ENCODE measurements at regions not wholly inside any gene's neighbourhood (a gene's known extent, or its start where the extent isn't known, plus 50 kb on each side); places are given as distances from the start of the nearest gene placed in this dataset.

- no peak overlapping the region for H3K4me3 ChIP-seq (replicated peaks; ENCODE audit: low read depth, low read length)
- no peak for DNase-seq (ENCODE audit: extremely low read depth, insufficient read length)
- no peaks in the 10 kb centered on the region; the same call in 1 of the 2 replicates for H3K27me3 ChIP-seq (replicated peaks; ENCODE audit: control insufficient read depth, insufficient read depth, low read length)
These were observed 100.5 kb upstream of the FOXC1 start for GRCh38 chr6:1509241-1509640.

GRCh38 chr6:1510239-1510638 lies 99.5 kb upstream of the FOXC1 start:
- DNase-seq (ENCODE audit: extremely low read depth, insufficient read length): no peak
- no peaks in the 10 kb centered on the region for H3K27me3 ChIP-seq (replicated peaks; ENCODE audit: control insufficient read depth, insufficient read depth, low read length)
- H3K36me3 ChIP-seq (ENCODE audit: control insufficient read depth, insufficient read depth, low read length): no peaks in the 10 kb centered on the region
- TF ChIP-seq CTCF (IDR thresholded peaks at IDR 0.05; ENCODE audit: insufficient read depth, low read length, poor library complexity, severe bottlenecking): no peak
- no peak overlapping the region for H3K4me3 ChIP-seq (replicated peaks; ENCODE audit: low read depth, low read length)

More at GRCh38 chr6:1509241-1509640, 100.5 kb upstream of the FOXC1 start:
- no peaks in the 10 kb centered on the region for H3K36me3 ChIP-seq (ENCODE audit: control insufficient read depth, insufficient read depth, low read length)
- TF ChIP-seq CTCF (IDR thresholded peaks at IDR 0.05; ENCODE audit: insufficient read depth, low read length, poor library complexity, severe bottlenecking): no peak

- no peak for DNase-seq (ENCODE audit: extremely low read depth, insufficient read length)
- H3K4me3 ChIP-seq (replicated peaks; ENCODE audit: low read depth, low read length): no peak overlapping the region
- H3K27me3 ChIP-seq (replicated peaks; ENCODE audit: control insufficient read depth, insufficient read depth, low read length): no peaks in the 10 kb centered on the region
- no peaks in the 10 kb centered on the region for H3K36me3 ChIP-seq (ENCODE audit: control insufficient read depth, insufficient read depth, low read length)
- no peak for TF ChIP-seq CTCF (IDR thresholded peaks at IDR 0.05; ENCODE audit: insufficient read depth, low read length, poor library complexity, severe bottlenecking)
These were observed 96.4 kb upstream of the FOXC1 start for GRCh38 chr6:1513215-1513780.

GRCh38 chr6:1514078-1514477 lies 95.6 kb upstream of the FOXC1 start:
- no peak overlapping the region for H3K4me3 ChIP-seq (replicated peaks; ENCODE audit: low read depth, low read length)
- no peaks in the 10 kb centered on the region for H3K36me3 ChIP-seq (ENCODE audit: control insufficient read depth, insufficient read depth, low read length)
- no peak for TF ChIP-seq CTCF (IDR thresholded peaks at IDR 0.05; ENCODE audit: insufficient read depth, low read length, poor library complexity, severe bottlenecking)
- H3K27me3 ChIP-seq (replicated peaks; ENCODE audit: control insufficient read depth, insufficient read depth, low read length): no peaks in the 10 kb centered on the region
- no peak for DNase-seq (ENCODE audit: extremely low read depth, insufficient read length)

GRCh38 chr6:1515280-1515679 lies 94.4 kb upstream of the FOXC1 start:
- Histone ChIP-seq H3K27me3 (replicated peaks; ENCODE audit: control insufficient read depth, insufficient read depth, low read length) (no peaks in the 10 kb centered on the region), H3K4me3 (replicated peaks; ENCODE audit: low read depth, low read length) (no peak overlapping the region), H3K36me3 (ENCODE audit: control insufficient read depth, insufficient read depth, low read length) (no peaks in the 10 kb centered on the region)
- no peak for TF ChIP-seq CTCF (IDR thresholded peaks at IDR 0.05; ENCODE audit: insufficient read depth, low read length, poor library complexity, severe bottlenecking)
- no peak for DNase-seq (ENCODE audit: extremely low read depth, insufficient read length)

- no peak for TF ChIP-seq CTCF (IDR thresholded peaks at IDR 0.05; ENCODE audit: insufficient read depth, low read length, poor library complexity, severe bottlenecking)
- DNase-seq (ENCODE audit: extremely low read depth, insufficient read length): no peak
- Histone ChIP-seq H3K27me3 (replicated peaks; ENCODE audit: control insufficient read depth, insufficient read depth, low read length) (no peaks in the 10 kb centered on the region), H3K4me3 (replicated peaks; ENCODE audit: low read depth, low read length) (no peak overlapping the region), H3K36me3 (ENCODE audit: control insufficient read depth, insufficient read depth, low read length) (no peaks in the 10 kb centered on the region)
These were observed 93.9 kb upstream of the FOXC1 start for GRCh38 chr6:1515781-1516180.
